MM.1S (cell line): ENCODE measurements at regions not wholly inside any gene's neighbourhood (a gene's known extent, or its start where the extent isn't known, plus 50 kb on each side); places are given as distances from the start of the nearest gene placed in this dataset.

Experiments
- DNase-seq: peaks from one replicate; pipeline ENCODE4 v3.0.0-alpha.2; 2015
- H2AFZ ChIP-seq: fragments of 300-600 bp; sonication (generic); 2 replicates; pipeline ENCODE4 v1.6.0; 2016; ENCODE audit warnings: antibody characterized with exemption, low read length
- H3F3A ChIP-seq: fragments of 300-600 bp; sonication (generic); 2 replicates; pipeline ENCODE4 v1.6.1; 2016; ENCODE audit warnings: mild to moderate bottlenecking, antibody characterized with exemption, low read length, moderate library complexity, mixed read lengths; ENCODE audit not compliant: insufficient read depth
- H3K27ac ChIP-seq: fragments of 300-600 bp; sonication (generic); 2 replicates; pipeline ENCODE4 v1.5.1; 2016; ENCODE audit warnings: mild to moderate bottlenecking, low read length
- H3K27me3 ChIP-seq: fragments of 300-600 bp; sonication (generic); replicated peaks from 2 replicates; pipeline ENCODE4 v1.6.0; 2016; ENCODE audit warnings: low read length; ENCODE audit not compliant: insufficient read depth
- H3K36me3 ChIP-seq: fragments of 300-600 bp; sonication (generic); replicated peaks from 2 replicates; pipeline ENCODE4 v1.6.1; 2016; ENCODE audit warnings: mild to moderate bottlenecking, low read length, mixed read lengths; ENCODE audit not compliant: insufficient read depth
- H3K4me1 ChIP-seq: fragments of 300-600 bp; sonication (generic); 2 replicates; pipeline ENCODE4 v1.6.1; 2016; ENCODE audit warnings: low read length, mixed read lengths
- H3K4me2 ChIP-seq: fragments of 300-600 bp; sonication (generic); 2 replicates; pipeline ENCODE4 v1.6.0; 2016; ENCODE audit warnings: low read depth, low read length
- H3K4me3 ChIP-seq: fragments of 300-600 bp; sonication (generic); 2 replicates; pipeline ENCODE4 v1.5.1; 2016; ENCODE audit warnings: low read length, mixed read lengths
- H3K79me2 ChIP-seq: fragments of 300-600 bp; sonication (generic); 2 replicates; pipeline ENCODE4 v1.6.1; 2016; ENCODE audit warnings: mixed run types, low read length, mixed read lengths
- H3K9ac ChIP-seq: fragments of 300-600 bp; sonication (generic); 2 replicates; pipeline ENCODE4 v1.6.1; 2016; ENCODE audit warnings: low read length, mixed read lengths
- H3K9me2 ChIP-seq: fragments of 300-600 bp; sonication (generic); replicated peaks from 2 replicates; pipeline ENCODE4 v1.6.1; 2016; ENCODE audit warnings: mild to moderate bottlenecking, low read length, mixed read lengths; ENCODE audit not compliant: insufficient read depth
- H3K9me3 ChIP-seq: fragments of 300-600 bp; sonication (generic); replicated peaks from 2 replicates; pipeline ENCODE4 v1.6.1; 2016; ENCODE audit warnings: mild to moderate bottlenecking, low read length, mixed read lengths; ENCODE audit not compliant: insufficient read depth
- H4K20me1 ChIP-seq: fragments of 300-600 bp; sonication (generic); 2 replicates; pipeline ENCODE4 v1.6.1; 2016; ENCODE audit warnings: mild to moderate bottlenecking, low read length, moderate library complexity, mixed read lengths; ENCODE audit not compliant: insufficient read depth
- CTCF ChIP-seq: fragments of 300-600 bp; sonication (generic); IDR thresholded peaks from 2 replicates; pipeline ENCODE4 v1.5.1; 2016; ENCODE audit warnings: antibody characterized with exemption, low read length, mixed read lengths
- EZH2 ChIP-seq: fragments of 300-600 bp; sonication (generic); optimal IDR thresholded peaks from 2 replicates; pipeline ENCODE3; 2017; ENCODE audit warnings: low read depth, mild to moderate bottlenecking, antibody characterized with exemption, low read length, mixed read lengths
- EZH2phosphoT487 ChIP-seq: fragments of 300-600 bp; sonication (generic); IDR thresholded peaks from 2 replicates; pipeline ENCODE4 v1.6.1; 2018; ENCODE audit warnings: antibody characterized with exemption, low read length

DNA sequence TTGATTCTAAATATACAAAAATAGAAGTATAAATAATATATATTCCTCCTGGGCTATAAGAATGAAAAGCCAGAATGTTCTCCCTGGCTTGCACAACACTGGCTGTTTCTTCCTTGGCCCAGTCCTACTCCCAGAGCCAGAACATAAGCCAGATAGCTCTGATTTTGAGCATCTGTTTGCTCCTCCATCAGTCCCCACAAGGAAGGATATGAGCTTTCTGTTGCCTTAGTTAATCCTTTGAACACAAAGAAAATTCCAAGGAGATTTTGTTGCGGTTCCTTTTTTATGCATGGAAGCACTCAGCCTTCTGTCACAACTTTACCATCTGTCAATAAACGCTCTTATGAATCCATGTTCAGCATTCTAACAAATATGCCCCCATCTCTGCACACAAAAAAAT, 361.8 kb downstream of the IPMK start:
- TF ChIP-seq CTCF (no peak), EZH2 (no peak), EZH2phosphoT487 (no peak)
- Histone ChIP-seq H3K9me2 (no peaks in the 10 kb centered on the region), H3K4me3 (no peak overlapping the region), H3K9ac (no peak overlapping the region), H3K4me2 (no peak overlapping the region), H3K36me3 (no peaks in the 10 kb centered on the region), H3K79me2 (no peaks in the 10 kb centered on the region), H3K4me1 (peaks cover 5% of the 10 kb centered on the region; the same call in 1 of the 2 replicates), H2AFZ (no peak overlapping the region), H3K9me3 (no peaks in the 10 kb centered on the region), H3F3A (no peaks in the 10 kb centered on the region), H3K27me3 (no peaks in the 10 kb centered on the region), H3K27ac (no peak overlapping the region), H4K20me1 (no peaks in the 10 kb centered on the region)
- no peak for DNase-seq

- Histone ChIP-seq H3K4me3 (no peak overlapping the region), H3K36me3 (no peaks in the 10 kb centered on the region)
- TF ChIP-seq EZH2phosphoT487 (no peak), CTCF (no peak), EZH2 (no peak)
Observed at GRCh38 chr10:57905010-57905409, 362.7 kb downstream of the IPMK start.

DNA sequence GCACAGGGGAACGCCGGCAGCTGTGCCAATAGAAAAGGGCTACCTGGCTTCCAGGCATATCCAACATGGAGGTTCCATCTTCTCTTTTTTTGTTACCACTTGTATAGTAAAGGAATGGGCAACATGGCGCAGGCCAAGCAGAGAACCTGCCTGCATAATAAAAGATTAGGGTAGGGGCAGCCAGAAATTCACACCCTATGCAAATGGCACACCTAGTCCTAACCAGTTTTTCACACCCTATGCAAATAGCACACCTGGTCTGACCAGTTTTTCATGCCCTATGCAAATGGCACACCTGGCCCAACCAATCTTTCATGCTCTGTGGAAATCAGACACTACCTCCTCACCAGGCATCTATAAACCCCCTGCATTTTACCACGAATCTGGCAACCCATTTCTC, 369.5 kb downstream of the IPMK start:
- Histone ChIP-seq H4K20me1 (no peaks in the 10 kb centered on the region), H3K79me2 (no peaks in the 10 kb centered on the region), H3K27ac (no peak overlapping the region), H3F3A (no peaks in the 10 kb centered on the region), H3K36me3 (no peaks in the 10 kb centered on the region), H3K9ac (no peak overlapping the region), H3K27me3 (no peaks in the 10 kb centered on the region), H2AFZ (no peak overlapping the region), H3K9me3 (no peaks in the 10 kb centered on the region), H3K9me2 (no peaks in the 10 kb centered on the region), H3K4me2 (no peak overlapping the region), H3K4me1 (no peaks in the 10 kb centered on the region), H3K4me3 (no peak overlapping the region)
- TF ChIP-seq EZH2 (no peak), CTCF (no peak), EZH2phosphoT487 (no peak)
- DNase-seq, result peak; percentile 12

More at GRCh38 chr10:57905010-57905409, 362.7 kb downstream of the IPMK start:
- Histone ChIP-seq H4K20me1 (no peaks in the 10 kb centered on the region), H3K4me2 (no peak overlapping the region), H3K9me3 (no peaks in the 10 kb centered on the region), H3K27me3 (no peaks in the 10 kb centered on the region), H3F3A (no peaks in the 10 kb centered on the region), H3K9ac (no peak overlapping the region), H3K9me2 (no peaks in the 10 kb centered on the region), H3K27ac (no peak overlapping the region), H3K4me1 (peaks cover 5% of the 10 kb centered on the region; the same call in 1 of the 2 replicates), H3K79me2 (no peaks in the 10 kb centered on the region), H2AFZ (no peak overlapping the region)
- DNase-seq, result no peak
